HCT116 (cell line): ENCODE measurements at regions not wholly inside any gene's neighbourhood (a gene's known extent, or its start where the extent isn't known, plus 50 kb on each side); places are given as distances from the start of the nearest gene placed in this dataset.

Experiments
- ATF3 ChIP-seq: IDR thresholded peaks from 2 replicates; pipeline ENCODE4 v1.6.1; 2012
- CEBPB ChIP-seq: IDR thresholded peaks from 2 replicates; pipeline ENCODE4 v1.6.1; 2012; ENCODE audit warnings: low read depth
- CTCF ChIP-seq, 3 experiments: fragments of 200-600 bp in 1 of 3; sonication (generic) in 1 of 3; IDR thresholded peaks in 2 of 3; conservative IDR thresholded peaks in 1 of 3; 2 replicates each; pipeline ENCODE4 v1.5.1; 2012 to 2017; ENCODE audit warnings: low read depth in 2 of 3, low read length in 2 of 3, antibody characterized with exemption in 1 of 3, borderline replicate concordance in 1 of 3, control low read depth in 1 of 3, mild to moderate bottlenecking in 1 of 3, mixed read lengths in 1 of 3, mixed run types in 1 of 3, moderate library complexity in 1 of 3; ENCODE audit not compliant: insufficient read depth in 1 of 3
- EZH2 ChIP-seq: fragments of 200-600 bp; sonication (generic); IDR thresholded peaks from 2 replicates; pipeline ENCODE4 v1.6.1; 2017; ENCODE audit warnings: antibody characterized with exemption, mixed run types
- EZH2phosphoT487 ChIP-seq: fragments of 200-600 bp; IDR thresholded peaks from 2 replicates; pipeline ENCODE4 v1.6.1; 2018; ENCODE audit warnings: antibody characterized with exemption, borderline replicate concordance
- MAX ChIP-seq: IDR thresholded peaks from 2 replicates; pipeline ENCODE4 v1.6.1; 2012
- POLR2A ChIP-seq: IDR thresholded peaks from 2 replicates; pipeline ENCODE4 v1.7.0; 2011; ENCODE audit warnings: borderline replicate concordance; ENCODE audit not compliant: insufficient read depth, insufficient read length; ENCODE audit errors: extremely low read depth
- POLR2AphosphoS5 ChIP-seq: IDR thresholded peaks from 2 replicates; pipeline ENCODE4 v1.6.1; 2011; ENCODE audit warnings: mild to moderate bottlenecking, low read depth, low read length, moderate library complexity
- REST ChIP-seq: IDR thresholded peaks from 2 replicates; pipeline ENCODE4 v1.6.1; 2012; ENCODE audit warnings: low read depth
- SIN3A ChIP-seq: IDR thresholded peaks from 2 replicates; pipeline ENCODE4 v1.6.1; 2012; ENCODE audit warnings: low read depth
- YY1 ChIP-seq: IDR thresholded peaks from 2 replicates; pipeline ENCODE4 v1.6.1; 2011; ENCODE audit warnings: low read length, low read depth, moderate library complexity, mild to moderate bottlenecking; ENCODE audit not compliant: insufficient replicate concordance; ENCODE audit errors: extremely low read depth
- ZBTB33 ChIP-seq: IDR thresholded peaks from 2 replicates; pipeline ENCODE4 v1.6.1; 2011; ENCODE audit warnings: mild to moderate bottlenecking, low read length, moderate library complexity; ENCODE audit not compliant: insufficient replicate concordance; ENCODE audit errors: extremely low read depth

DNA sequence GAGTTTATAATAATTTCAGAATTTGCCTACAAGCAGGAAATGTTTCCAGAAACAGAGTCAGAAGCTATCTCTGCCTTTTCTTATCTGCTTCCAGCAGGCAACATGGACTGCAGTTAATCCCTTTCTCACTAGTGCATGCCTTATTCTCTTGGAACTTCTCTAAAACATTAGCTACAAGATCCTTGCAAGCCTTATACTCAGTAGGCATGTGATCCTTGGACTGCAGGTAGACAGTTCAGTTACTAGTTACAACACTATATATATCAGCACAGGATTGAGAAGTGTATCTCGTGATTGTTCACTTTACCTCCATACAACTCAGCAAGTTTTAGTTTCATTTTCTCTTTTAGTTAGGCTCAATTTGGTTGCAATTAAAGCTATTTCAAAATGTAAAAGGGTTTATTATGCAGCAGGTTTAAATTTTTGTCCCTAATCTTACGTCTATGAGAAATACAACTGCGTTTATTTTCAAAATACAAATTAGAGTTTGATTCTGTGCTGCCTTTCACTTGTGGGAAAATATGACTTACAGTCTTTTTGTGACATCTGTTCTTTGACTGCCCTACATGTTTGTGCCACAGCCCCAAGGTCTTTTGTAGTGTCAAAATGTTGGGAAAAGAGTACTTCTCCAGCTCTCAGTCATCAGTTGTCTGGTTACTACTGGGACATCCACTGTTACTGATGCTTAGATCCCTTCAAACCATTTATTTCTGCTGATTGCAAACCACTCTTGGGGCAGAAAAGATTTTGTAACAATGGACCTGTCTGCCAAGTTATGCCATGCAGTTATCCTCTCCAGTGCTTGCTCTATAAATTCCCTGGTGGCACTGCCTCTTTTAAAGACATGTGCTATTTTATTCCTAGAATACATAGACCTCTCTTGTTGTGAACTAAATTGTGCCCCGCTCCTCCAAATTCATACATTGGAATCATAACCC, 709.0 kb upstream of the FOXG1 start:
- no peak for TF ChIP-seq POLR2A
- no peak for TF ChIP-seq EZH2
- no peak for TF ChIP-seq CTCF (IDR thresholded peaks at IDR 0.05 in 2 of 3, conservative IDR thresholded peaks at IDR 0.05 in 1 of 3; ENCODE audit: borderline replicate concordance in 1 of 3, insufficient read depth in 1 of 3, low read depth in 2 of 3, low read length in 2 of 3)
- TF ChIP-seq CEBPB: no peak
- no peak for TF ChIP-seq REST
- no peak for TF ChIP-seq POLR2AphosphoS5
- TF ChIP-seq ZBTB33: no peak
- no peak for TF ChIP-seq ATF3
- TF ChIP-seq EZH2phosphoT487: no peak
- no peak for TF ChIP-seq SIN3A
- no peak for TF ChIP-seq YY1
- no peak for TF ChIP-seq MAX
